ENCODE measurements at regions not wholly inside any gene's neighbourhood (a gene's known extent, or its start where the extent isn't known, plus 50 kb on each side); places are given as distances from the start of the nearest gene placed in this dataset.

DNA sequence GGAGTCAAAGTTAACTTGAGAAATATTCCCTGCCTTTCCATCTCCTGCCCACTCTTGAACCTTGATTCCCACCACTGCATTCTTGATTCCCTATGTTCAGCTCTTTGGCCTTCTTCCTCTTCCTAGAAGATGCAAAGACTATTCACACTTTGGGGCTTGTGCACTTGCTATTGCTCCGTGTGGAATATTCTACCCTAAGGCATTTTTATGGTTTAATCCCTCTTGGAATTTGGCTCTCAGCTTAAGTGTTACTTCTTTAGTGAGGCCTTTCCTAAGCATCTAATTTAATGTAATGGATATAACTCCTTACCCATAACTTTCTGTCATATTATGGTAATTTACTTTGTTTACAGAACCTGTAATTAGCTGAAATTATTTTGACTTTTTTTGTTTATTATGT lies 318.9 kb upstream of the COL8A1 start:
- H3K4me1 Mint-ChIP-seq (ENCODE audit: low read depth): no peaks in the 10 kb centered on the region
- no peaks in the 10 kb centered on the region for H3K27me3 Mint-ChIP-seq
- H3K9me3 Mint-ChIP-seq: no peaks in the 10 kb centered on the region
- CTCF ChIA-PET: no interaction called here
- intact Hi-C loops (cut with micrococcal nuclease): no loop called here
- H3K36me3 Mint-ChIP-seq (ENCODE audit: low read depth): no peaks in the 10 kb centered on the region
- POLR2A ChIA-PET: no interaction called here
- DNase-seq: no peak
- no peak for ATAC-seq
- H3K4me3 Mint-ChIP-seq: no peak overlapping the region
- TF ChIP-seq CTCF (IDR thresholded peaks at IDR 0.05): no peak
- no peak overlapping the region for H3K27ac Mint-ChIP-seq

GRCh38 chr3:99317201-99317600 lies 321.2 kb upstream of the COL8A1 start:
- no peaks in the 10 kb centered on the region for H3K27me3 Mint-ChIP-seq
- ChIA-PET CTCF (no interaction called here), POLR2A (no interaction called here)
- DNase-seq: no peak
- intact Hi-C loops (cut with micrococcal nuclease): no loop called here
- no peak overlapping the region for H3K4me3 Mint-ChIP-seq
- no peaks in the 10 kb centered on the region for H3K4me1 Mint-ChIP-seq (ENCODE audit: low read depth)
- no peak overlapping the region for H3K27ac Mint-ChIP-seq
- ATAC-seq: no peak
- H3K36me3 Mint-ChIP-seq (ENCODE audit: low read depth): no peaks in the 10 kb centered on the region
- H3K9me3 Mint-ChIP-seq: peaks cover 3% of the 10 kb centered on the region
- TF ChIP-seq CTCF (IDR thresholded peaks at IDR 0.05): no peak

DNA sequence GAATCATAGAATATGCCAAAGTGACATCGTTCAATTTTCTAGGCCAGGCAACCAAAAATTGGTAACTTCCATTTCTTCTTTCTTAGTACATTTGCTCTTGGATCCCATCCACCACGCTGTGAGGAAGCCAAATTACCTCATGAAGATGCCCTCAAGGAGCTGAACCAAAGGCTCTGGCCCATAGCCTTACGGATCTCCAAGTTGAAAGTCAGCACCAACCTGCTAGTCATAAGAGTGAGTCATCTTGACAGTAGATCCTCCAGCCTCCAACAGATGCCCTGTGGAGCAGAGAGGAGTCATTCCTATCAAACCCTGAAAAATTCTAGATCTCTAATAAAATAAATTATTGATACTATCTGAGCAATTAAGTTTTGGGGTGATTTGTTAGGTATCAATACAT lies 322.5 kb upstream of the COL8A1 start:
- peaks cover 3% of the 10 kb centered on the region for H3K9me3 Mint-ChIP-seq
- no peak overlapping the region for H3K27ac Mint-ChIP-seq
- CTCF ChIA-PET: no interaction called here
- H3K4me1 Mint-ChIP-seq (ENCODE audit: low read depth): no peaks in the 10 kb centered on the region
- no peaks in the 10 kb centered on the region for H3K27me3 Mint-ChIP-seq
- intact Hi-C loops (cut with micrococcal nuclease): no loop called here
- H3K36me3 Mint-ChIP-seq (ENCODE audit: low read depth): no peaks in the 10 kb centered on the region
- ATAC-seq: no peak
- POLR2A ChIA-PET: interaction anchor here (0.7 to 0.9 kb wide), 2 partner anchors 26 to 723 kb away, joined by 3 read pairs; no protein-coding TSS in a partner anchor
- H3K4me3 Mint-ChIP-seq: no peak overlapping the region
- DNase-seq: no peak
- no peak for TF ChIP-seq CTCF (IDR thresholded peaks at IDR 0.05)

- POLR2A ChIA-PET: no interaction called here
- no peak for TF ChIP-seq CTCF (IDR thresholded peaks at IDR 0.05)
- Mint-ChIP-seq H3K36me3 (ENCODE audit: low read depth) (no peaks in the 10 kb centered on the region), H3K27ac (no peak overlapping the region), H3K9me3 (peaks cover 12% of the 10 kb centered on the region), H3K27me3 (no peaks in the 10 kb centered on the region), H3K4me3 (no peak overlapping the region), H3K4me1 (ENCODE audit: low read depth) (no peaks in the 10 kb centered on the region)
- DNase-seq (no peak), ATAC-seq (no peak)
- intact Hi-C loops (cut with micrococcal nuclease): no loop called here
- CTCF ChIA-PET: no interaction called here
Observed at GRCh38 chr3:99313485-99313884, 324.9 kb upstream of the COL8A1 start.

DNA sequence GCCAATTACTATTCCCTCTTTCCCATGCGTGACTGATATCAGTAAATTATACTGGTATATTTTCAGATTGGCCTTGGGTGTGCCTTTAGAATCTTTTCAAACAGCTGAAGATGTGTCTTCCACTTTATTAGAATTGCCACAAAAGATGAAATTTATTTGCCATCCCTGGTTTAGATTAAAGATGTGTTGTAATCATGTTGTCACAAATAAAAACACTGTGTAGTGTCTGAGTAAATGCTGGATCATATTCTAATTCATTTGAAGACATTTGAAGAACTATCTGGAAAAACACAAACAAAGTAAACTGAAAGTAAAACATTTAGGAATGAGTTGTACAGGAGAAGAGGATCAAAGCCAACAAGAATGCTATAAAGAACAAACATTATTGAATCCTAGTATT lies 339.7 kb upstream of the COL8A1 start:
- ChIA-PET POLR2A (no interaction called here), CTCF (no interaction called here)
- no peak for ATAC-seq
- H3K9me3 Mint-ChIP-seq: peaks cover 2% of the 10 kb centered on the region
- no peaks in the 10 kb centered on the region for H3K4me1 Mint-ChIP-seq (ENCODE audit: low read depth)
- H3K36me3 Mint-ChIP-seq (ENCODE audit: low read depth): no peaks in the 10 kb centered on the region
- H3K27me3 Mint-ChIP-seq: no peaks in the 10 kb centered on the region
- no peak for TF ChIP-seq CTCF (IDR thresholded peaks at IDR 0.05)
- no peak overlapping the region for H3K4me3 Mint-ChIP-seq
- no peak overlapping the region for H3K27ac Mint-ChIP-seq
- intact Hi-C loops (cut with micrococcal nuclease): no loop called here
- no peak for DNase-seq
